ENCODE measurements at regions not wholly inside any gene's neighbourhood (a gene's known extent, or its start where the extent isn't known, plus 50 kb on each side); places are given as distances from the start of the nearest gene placed in this dataset.

DNA sequence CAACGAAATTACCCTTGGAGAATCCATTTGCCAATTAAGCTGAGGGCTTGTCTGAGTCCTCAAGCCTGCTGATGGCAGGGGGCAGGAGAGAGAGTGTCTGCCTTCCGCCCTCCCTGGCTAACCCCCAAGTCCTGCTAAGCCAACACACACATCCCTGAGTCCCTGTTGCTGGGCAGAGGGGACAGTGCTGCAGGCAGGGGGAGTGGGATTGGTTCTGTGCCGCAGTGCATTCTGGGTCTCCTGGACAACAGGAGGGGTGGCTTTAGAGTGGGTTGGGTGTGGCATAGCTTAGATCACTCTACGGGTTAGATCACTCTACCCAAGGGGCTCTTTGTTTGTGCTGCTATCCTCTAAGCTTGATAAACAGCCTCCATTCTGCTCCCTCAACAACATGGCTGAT is 427.7 kb downstream of the CDK5RAP2 start:
- Histone ChIP-seq H3K27me3 (no peaks in the 10 kb centered on the region), H3K4me3 (no peak overlapping the region), H3K36me3 (no peaks in the 10 kb centered on the region), H3K27ac (no peak overlapping the region), H3K9me3 (no peaks in the 10 kb centered on the region), H3K4me1 (no peaks in the 10 kb centered on the region)
- DNase-seq (ENCODE audit: low spot score), result no peak
- TF ChIP-seq, protein P1, sequence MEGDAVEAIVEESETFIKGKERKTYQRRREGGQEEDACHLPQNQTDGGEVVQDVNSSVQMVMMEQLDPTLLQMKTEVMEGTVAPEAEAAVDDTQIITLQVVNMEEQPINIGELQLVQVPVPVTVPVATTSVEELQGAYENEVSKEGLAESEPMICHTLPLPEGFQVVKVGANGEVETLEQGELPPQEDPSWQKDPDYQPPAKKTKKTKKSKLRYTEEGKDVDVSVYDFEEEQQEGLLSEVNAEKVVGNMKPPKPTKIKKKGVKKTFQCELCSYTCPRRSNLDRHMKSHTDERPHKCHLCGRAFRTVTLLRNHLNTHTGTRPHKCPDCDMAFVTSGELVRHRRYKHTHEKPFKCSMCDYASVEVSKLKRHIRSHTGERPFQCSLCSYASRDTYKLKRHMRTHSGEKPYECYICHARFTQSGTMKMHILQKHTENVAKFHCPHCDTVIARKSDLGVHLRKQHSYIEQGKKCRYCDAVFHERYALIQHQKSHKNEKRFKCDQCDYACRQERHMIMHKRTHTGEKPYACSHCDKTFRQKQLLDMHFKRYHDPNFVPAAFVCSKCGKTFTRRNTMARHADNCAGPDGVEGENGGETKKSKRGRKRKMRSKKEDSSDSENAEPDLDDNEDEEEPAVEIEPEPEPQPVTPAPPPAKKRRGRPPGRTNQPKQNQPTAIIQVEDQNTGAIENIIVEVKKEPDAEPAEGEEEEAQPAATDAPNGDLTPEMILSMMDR (IDR thresholded peaks at IDR 0.05), result no peak

DNA sequence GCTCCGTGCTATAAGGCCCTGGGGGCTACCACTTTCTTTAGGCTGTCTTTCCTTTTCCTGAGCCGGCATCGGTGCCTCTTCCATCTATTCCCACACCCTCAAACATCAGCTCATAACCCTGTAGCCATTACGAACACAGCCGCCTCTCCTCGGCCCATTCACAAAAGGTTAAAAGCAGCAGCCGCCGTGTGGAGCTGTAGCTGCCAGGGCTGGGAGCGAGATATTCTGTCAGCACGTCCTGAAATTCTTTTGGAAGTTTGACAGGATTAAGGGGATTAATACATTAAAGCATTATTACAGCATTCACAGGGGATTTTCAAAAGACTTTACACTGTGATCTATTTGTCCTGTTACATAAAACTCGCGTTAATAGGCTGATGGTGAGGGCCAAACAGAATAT is 428.2 kb downstream of the CDK5RAP2 start:
- no peak overlapping the region for H3K27ac ChIP-seq
- H3K4me1 ChIP-seq, result no peaks in the 10 kb centered on the region
- H3K27me3 ChIP-seq, result no peaks in the 10 kb centered on the region
- no peaks in the 10 kb centered on the region for H3K9me3 ChIP-seq
- TF ChIP-seq, protein P1 (IDR thresholded peaks at IDR 0.05), result no peak
- no peak overlapping the region for H3K4me3 ChIP-seq
- no peak for DNase-seq (ENCODE audit: low spot score)
- no peaks in the 10 kb centered on the region for H3K36me3 ChIP-seq

GRCh38 chr9:120151149-120151548 is 428.8 kb downstream of the CDK5RAP2 start:
- DNase-seq (ENCODE audit: low spot score), result no peak
- no peak overlapping the region for H3K4me3 ChIP-seq
- TF ChIP-seq, protein P1 (IDR thresholded peaks at IDR 0.05), result no peak
- no peaks in the 10 kb centered on the region for H3K9me3 ChIP-seq
- H3K4me1 ChIP-seq, result no peaks in the 10 kb centered on the region
- no peaks in the 10 kb centered on the region for H3K27me3 ChIP-seq
- no peak overlapping the region for H3K27ac ChIP-seq
- H3K36me3 ChIP-seq, result no peaks in the 10 kb centered on the region

- Histone ChIP-seq H3K27ac (no peak overlapping the region), H3K36me3 (no peaks in the 10 kb centered on the region), H3K27me3 (no peaks in the 10 kb centered on the region), H3K4me3 (no peak overlapping the region), H3K4me1 (no peaks in the 10 kb centered on the region), H3K9me3 (no peaks in the 10 kb centered on the region)
- no peak for DNase-seq (ENCODE audit: low spot score)
- TF ChIP-seq, protein P1 (IDR thresholded peaks at IDR 0.05), result no peak
These were observed 441.0 kb downstream of the CDK5RAP2 start for GRCh38 chr9:120138955-120139354.

- TF ChIP-seq, protein P1 (IDR thresholded peaks at IDR 0.05), result no peak
- Histone ChIP-seq H3K27ac (no peak overlapping the region), H3K4me1 (no peaks in the 10 kb centered on the region), H3K27me3 (no peaks in the 10 kb centered on the region), H3K4me3 (no peak overlapping the region), H3K36me3 (no peaks in the 10 kb centered on the region), H3K9me3 (no peaks in the 10 kb centered on the region)
- no peak for DNase-seq (ENCODE audit: low spot score)
These were observed 442.7 kb downstream of the CDK5RAP2 start for GRCh38 chr9:120137186-120137840.

- no peak for DNase-seq (ENCODE audit: low spot score)
- no peak overlapping the region for H3K27ac ChIP-seq
- TF ChIP-seq, protein P1 (IDR thresholded peaks at IDR 0.05), result no peak
- no peaks in the 10 kb centered on the region for H3K9me3 ChIP-seq
- no peaks in the 10 kb centered on the region for H3K27me3 ChIP-seq
- H3K4me3 ChIP-seq, result no peak overlapping the region
- no peaks in the 10 kb centered on the region for H3K36me3 ChIP-seq
- no peaks in the 10 kb centered on the region for H3K4me1 ChIP-seq
These were observed 443.3 kb downstream of the CDK5RAP2 start for GRCh38 chr9:120136696-120137095.

Measured in right atrium auricular region (tissue), 2 donors.